Breast epithelium (tissue), 3 donors: ENCODE measurements at regions not wholly inside any gene's neighbourhood (a gene's known extent, or its start where the extent isn't known, plus 50 kb on each side); places are given as distances from the start of the nearest gene placed in this dataset.
"Not testable (repeated sequence)": the region's sequence is repeated elsewhere in the genome, so short reads cannot be mapped to it uniquely, and the experiment has no call there.

Source experiments
- CTCF ChIP-seq, 3 donors: fragments of 450-650 bp; IDR thresholded peaks; one replicate each; pipeline ENCODE4 v1.5.1; 2016 to 2017; ENCODE audit warnings: antibody characterized with exemption in 3 of 3, mild to moderate bottlenecking in 3 of 3, moderate library complexity in 3 of 3
- POLR2AphosphoS5 ChIP-seq, 3 donors: sonication (generic); formaldehyde crosslinking; IDR thresholded peaks; one replicate each; pipeline ENCODE4 v1.6.1; 2017; ENCODE audit warnings: antibody characterized with exemption in 3 of 3

DNA sequence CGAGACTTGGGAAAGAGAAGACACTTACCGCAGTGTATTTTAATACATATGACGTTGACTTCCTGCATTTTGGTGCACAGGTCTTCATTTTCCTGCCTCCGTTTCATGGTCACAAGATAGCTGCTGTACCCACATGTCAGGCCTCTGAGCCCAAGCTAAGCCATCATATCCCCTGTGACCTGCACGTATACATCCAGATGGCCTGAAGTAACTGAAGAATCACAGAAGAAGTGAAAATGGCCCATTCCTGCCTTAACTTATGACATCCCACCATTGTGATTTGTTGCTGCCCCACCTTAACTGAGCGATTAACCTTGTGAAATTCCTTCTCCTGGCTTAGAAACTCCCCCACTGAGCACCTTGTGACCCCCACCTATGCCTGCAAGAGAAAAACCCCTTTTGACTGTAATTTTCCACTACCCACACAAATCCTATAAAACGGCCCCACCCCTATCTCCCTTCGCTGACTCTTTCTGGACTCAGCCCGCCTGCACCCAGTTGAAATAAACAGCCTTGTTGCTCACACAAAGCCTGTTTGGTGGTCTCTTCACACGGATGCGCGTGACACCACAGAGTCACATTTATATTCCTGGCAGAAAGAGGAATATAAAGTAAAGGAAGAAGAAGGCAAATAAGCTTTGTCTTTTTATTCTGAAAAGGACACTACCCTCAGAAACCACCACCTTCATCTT, 78.4 kb upstream of the AMN1 start:
- TF ChIP-seq CTCF, POLR2AphosphoS5 (IDR thresholded peaks at IDR 0.05): not testable (repeated sequence)
